ENCODE measurements at regions not wholly inside any gene's neighbourhood (a gene's known extent, or its start where the extent isn't known, plus 50 kb on each side); places are given as distances from the start of the nearest gene placed in this dataset.

DNA sequence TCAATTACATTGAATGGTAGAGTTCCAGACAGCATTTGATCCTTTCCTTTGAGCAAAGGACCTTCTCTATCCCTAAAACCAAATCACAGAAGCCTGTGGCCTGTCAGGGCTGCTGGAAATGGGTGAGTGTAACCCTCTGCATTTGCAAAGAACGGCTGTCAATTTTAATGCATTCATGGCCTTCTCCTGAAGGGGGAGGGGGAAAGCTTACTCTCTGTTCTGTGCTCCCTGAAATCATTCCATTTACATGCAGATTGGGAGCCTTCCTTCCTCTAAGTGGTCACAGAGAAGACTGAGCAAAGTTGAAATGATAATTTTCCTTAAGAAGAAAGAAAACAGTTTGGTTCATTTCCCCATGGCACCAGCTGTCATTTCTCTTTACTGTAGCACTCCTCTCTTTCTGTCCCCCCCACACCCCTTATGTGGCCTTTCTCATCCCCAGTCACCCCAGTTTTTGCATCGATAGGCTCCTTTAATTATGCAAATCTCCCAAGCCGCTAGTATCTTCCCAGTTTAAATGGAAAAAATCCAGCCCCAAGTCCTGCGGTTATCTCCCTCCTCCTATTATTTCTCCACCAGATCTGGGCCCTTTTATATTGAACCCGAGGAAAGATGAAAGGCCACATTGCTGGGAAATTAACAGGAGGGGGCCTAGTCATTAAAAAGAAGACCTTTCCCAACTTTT is 109.4 kb upstream of the KIRREL3 start:
- TF ChIP-seq, protein P1, sequence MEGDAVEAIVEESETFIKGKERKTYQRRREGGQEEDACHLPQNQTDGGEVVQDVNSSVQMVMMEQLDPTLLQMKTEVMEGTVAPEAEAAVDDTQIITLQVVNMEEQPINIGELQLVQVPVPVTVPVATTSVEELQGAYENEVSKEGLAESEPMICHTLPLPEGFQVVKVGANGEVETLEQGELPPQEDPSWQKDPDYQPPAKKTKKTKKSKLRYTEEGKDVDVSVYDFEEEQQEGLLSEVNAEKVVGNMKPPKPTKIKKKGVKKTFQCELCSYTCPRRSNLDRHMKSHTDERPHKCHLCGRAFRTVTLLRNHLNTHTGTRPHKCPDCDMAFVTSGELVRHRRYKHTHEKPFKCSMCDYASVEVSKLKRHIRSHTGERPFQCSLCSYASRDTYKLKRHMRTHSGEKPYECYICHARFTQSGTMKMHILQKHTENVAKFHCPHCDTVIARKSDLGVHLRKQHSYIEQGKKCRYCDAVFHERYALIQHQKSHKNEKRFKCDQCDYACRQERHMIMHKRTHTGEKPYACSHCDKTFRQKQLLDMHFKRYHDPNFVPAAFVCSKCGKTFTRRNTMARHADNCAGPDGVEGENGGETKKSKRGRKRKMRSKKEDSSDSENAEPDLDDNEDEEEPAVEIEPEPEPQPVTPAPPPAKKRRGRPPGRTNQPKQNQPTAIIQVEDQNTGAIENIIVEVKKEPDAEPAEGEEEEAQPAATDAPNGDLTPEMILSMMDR (IDR thresholded peaks at IDR 0.05), result no peak
- Histone ChIP-seq H3K27ac (no peak overlapping the region), H3K9me3 (no peaks in the 10 kb centered on the region), H3K4me1 (no peaks in the 10 kb centered on the region), H3K4me3 (no peak overlapping the region), H3K36me3 (no peaks in the 10 kb centered on the region), H3K27me3 (peaks cover 0 to 6% of the 10 kb centered on the region in 2 donors)
- intact Hi-C loops (cut with DNase I; ENCODE audit: low total_unique reads), result no loop called here
- no peak for DNase-seq

DNA sequence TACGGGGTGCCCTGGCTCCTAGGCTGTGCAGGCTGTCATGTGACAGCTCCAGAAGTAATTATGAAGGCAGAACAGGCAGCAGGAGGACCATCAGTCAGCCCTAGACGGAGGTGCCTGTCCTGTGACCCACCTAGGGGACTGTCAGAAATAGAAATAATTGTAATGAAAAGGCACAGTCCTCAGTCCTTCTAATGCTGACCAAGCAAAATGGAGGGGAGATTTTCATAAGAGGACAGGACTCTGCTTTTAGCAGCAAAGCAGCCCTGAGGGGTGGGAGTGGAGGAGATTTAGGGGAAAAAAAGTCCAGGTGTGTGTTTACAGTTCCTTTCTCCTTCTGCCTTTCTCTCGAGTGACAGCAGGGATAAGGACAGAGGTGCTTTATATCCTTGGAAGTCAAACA is 108.3 kb upstream of the KIRREL3 start:
- peaks cover 0 to 6% of the 10 kb centered on the region in 2 donors for H3K27me3 ChIP-seq
- TF ChIP-seq, protein P1 (IDR thresholded peaks at IDR 0.05), result no peak
- H3K4me1 ChIP-seq, result no peaks in the 10 kb centered on the region
- DNase-seq, result no peak
- no peak overlapping the region for H3K4me3 ChIP-seq
- H3K36me3 ChIP-seq, result no peaks in the 10 kb centered on the region
- no peaks in the 10 kb centered on the region for H3K9me3 ChIP-seq
- intact Hi-C loops (cut with DNase I; ENCODE audit: low total_unique reads), result no loop called here
- no peak overlapping the region for H3K27ac ChIP-seq

DNA sequence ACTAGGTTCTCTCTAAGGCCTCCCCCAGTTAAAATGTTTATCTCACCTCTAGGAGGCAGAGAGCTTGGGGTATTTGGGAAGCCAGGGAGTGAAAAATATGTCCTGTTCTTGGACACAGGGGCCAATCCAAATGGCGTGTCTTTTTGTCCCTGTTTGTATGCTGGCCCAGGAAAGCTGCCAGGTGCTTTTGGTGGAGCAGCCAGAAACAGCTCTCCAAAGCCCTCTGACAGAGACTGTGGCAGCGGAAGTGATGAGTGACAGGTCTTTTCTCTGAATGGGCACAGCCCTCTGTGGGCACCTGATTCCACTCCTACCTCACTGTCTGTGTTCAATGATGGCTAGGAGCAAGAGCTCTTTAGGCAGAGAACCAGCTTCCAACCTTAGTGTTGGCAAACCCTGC is 106.4 kb upstream of the KIRREL3 start:
- Histone ChIP-seq H3K36me3 (no peaks in the 10 kb centered on the region), H3K27ac (no peak overlapping the region), H3K27me3 (peaks cover 0 to 6% of the 10 kb centered on the region in 2 donors), H3K4me3 (no peak overlapping the region), H3K4me1 (no peaks in the 10 kb centered on the region), H3K9me3 (no peaks in the 10 kb centered on the region)
- intact Hi-C loops (cut with DNase I; ENCODE audit: low total_unique reads), result no loop called here
- TF ChIP-seq, protein P1 (IDR thresholded peaks at IDR 0.05), result no peak
- no peak for DNase-seq

DNA sequence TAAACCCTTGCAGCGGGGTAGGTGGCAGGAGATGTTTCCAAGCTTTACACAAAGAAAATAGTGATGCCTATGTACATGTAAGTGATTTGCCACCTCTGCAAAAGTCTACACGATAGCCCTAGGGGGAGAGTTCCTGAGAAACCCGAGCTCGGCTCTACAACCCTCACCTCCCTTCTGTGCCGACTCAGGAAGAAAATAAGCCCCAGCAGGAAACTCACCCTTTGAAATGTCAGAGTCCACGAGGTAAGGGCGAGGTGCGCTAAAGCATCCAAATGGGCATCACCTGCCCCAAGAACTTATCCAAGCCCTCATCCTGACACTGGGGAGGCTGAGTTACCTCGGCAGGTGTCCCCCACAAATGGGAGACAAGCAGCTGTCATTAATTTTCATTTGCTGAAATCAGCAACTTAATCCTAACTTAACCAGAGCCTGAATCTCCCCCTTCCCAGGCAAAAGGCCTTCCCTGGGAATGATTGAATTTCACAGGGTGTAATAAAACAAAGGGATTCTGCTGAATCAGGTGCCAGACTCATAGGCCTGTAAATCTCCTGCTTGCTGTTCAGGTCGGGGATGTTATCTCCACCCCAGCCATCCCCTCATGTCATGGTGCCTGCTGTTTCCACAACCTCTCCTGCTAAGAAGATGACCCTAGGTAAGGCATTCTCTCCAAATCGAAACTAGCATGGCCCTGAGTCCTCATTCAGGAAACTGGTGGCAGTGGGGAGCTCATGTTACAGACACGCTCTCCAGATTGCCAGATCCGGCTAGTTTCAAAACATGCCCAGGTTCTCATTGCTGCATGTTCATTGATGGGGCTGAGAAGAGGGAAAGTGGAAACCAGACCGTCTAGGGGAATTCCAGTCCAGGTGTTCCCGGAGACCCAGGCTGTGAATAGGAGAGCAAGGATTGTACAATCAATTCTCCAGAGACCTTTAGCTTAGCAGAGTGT is 105.3 kb upstream of the KIRREL3 start:
- Histone ChIP-seq H3K9me3 (no peaks in the 10 kb centered on the region), H3K27ac (no peak overlapping the region), H3K36me3 (no peaks in the 10 kb centered on the region), H3K27me3 (peaks cover 0 to 6% of the 10 kb centered on the region in 2 donors), H3K4me1 (no peaks in the 10 kb centered on the region), H3K4me3 (no peak overlapping the region)
- TF ChIP-seq, protein P1 (IDR thresholded peaks at IDR 0.05), result no peak
- no peak for DNase-seq
- intact Hi-C loops (cut with DNase I; ENCODE audit: low total_unique reads), result no loop called here

DNA sequence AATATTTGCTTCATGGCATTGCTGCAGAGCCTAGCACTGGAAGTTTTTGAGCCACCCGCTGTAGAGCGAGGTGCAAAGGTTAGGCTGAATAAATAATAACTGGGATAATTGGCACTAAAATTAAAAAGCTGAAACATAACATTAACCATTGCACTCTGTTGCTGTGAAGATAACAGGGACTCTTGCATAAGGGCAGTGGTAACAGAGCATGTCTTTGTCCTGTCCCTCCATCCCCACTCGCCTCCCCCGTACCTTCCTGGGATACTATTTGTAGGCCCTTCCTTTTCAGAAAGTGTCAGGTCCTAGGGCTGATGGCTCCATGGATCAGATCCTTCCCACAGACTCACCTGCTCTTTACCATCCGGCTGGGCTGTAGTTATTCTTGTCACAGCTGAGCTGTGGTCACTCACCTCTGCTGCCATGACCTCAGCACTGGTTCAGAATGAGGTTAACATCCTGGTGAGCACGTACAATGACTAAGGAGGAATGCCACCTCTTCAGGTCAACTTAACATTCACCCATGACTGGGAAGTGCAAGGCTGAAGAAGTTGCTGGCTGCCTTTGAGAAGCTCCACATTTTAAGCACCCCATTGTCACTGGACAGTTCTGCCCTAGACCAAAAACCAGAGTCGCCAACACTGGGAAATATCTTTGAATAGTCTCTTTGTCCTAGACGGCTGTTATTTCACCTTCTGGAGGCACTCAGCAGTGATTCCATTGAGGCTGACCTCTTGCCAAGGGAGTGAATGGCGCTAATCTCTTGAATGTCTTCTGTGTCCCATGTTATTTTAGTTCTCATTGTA is 103.2 kb upstream of the KIRREL3 start:
- DNase-seq, result no peak
- Histone ChIP-seq H3K36me3 (no peaks in the 10 kb centered on the region), H3K27ac (no peak overlapping the region), H3K9me3 (no peaks in the 10 kb centered on the region), H3K4me1 (no peaks in the 10 kb centered on the region), H3K27me3 (peaks cover 0 to 6% of the 10 kb centered on the region in 2 donors), H3K4me3 (no peak overlapping the region)
- TF ChIP-seq, protein P1 (IDR thresholded peaks at IDR 0.05), result no peak
- intact Hi-C loops (cut with DNase I; ENCODE audit: low total_unique reads), result no loop called here

All from tibial artery (tissue), 4 donors.